H1 (cell line): ENCODE measurements at regions not wholly inside any gene's neighbourhood (a gene's known extent, or its start where the extent isn't known, plus 50 kb on each side); places are given as distances from the start of the nearest gene placed in this dataset.

Experiments used
- CTCF ChIA-PET: fragments of 300-600 bp; sonication (Branson Sonifier 250); formaldehyde crosslinking; loops from one replicate; lab custom pipeline; 2021; ENCODE audit not compliant: partially characterized antibody; lab: Charles Lee
- POLR2A ChIA-PET: fragments of 300-600 bp; sonication (Branson Sonifier 250); formaldehyde crosslinking; loops from one replicate; lab custom pipeline; 2021; ENCODE audit warnings: inconsistent platforms; ENCODE audit not compliant: partially characterized antibody; lab: Charles Lee
- DNase-seq, 2 experiments: peaks; one replicate each; pipeline versions ENCODE4 v3.0.0 to v3.0.0-alpha.2; 2010 to 2022; ENCODE audit warnings: low spot score in 2 of 2, low read depth in 1 of 2, mixed read lengths in 1 of 2
- FAIRE-seq: peaks from 2 replicates; lab custom pipeline; 2011; peaks lifted over from hg19 to GRCh38; lab: Jason Lieb, UNC
- H2AFZ ChIP-seq: 2 replicates; pipeline ENCODE4 v1.8.1; 2012; ENCODE audit warnings: low read length, inconsistent platforms
- H2AK5ac ChIP-seq: 2 replicates; pipeline ENCODE4 v1.6.1; 2013; ENCODE audit warnings: low read depth, low read length
- H2BK120ac ChIP-seq: replicated peaks from 2 replicates; pipeline ENCODE3; 2013; ENCODE audit warnings: low read depth, low read length, inconsistent platforms
- H2BK12ac ChIP-seq: 2 replicates; pipeline ENCODE4 v1.6.1; 2013; ENCODE audit warnings: low read depth, low read length
- H2BK15ac ChIP-seq: 2 replicates; pipeline ENCODE4 v1.6.1; 2013; ENCODE audit warnings: low read length
- H2BK20ac ChIP-seq: 2 replicates; pipeline ENCODE4 v1.6.1; 2013; ENCODE audit warnings: low read length
- H2BK5ac ChIP-seq: 2 replicates; pipeline ENCODE4 v1.6.1; 2013; ENCODE audit warnings: low read depth, low read length
- H3K14ac ChIP-seq: 2 replicates; pipeline ENCODE4 v1.6.1; 2013; ENCODE audit warnings: inconsistent platforms; ENCODE audit not compliant: insufficient read length
- H3K18ac ChIP-seq: 2 replicates; pipeline ENCODE4 v1.6.1; 2013; ENCODE audit warnings: low read length; ENCODE audit errors: extremely low read depth
- H3K23ac ChIP-seq: 2 replicates; pipeline ENCODE4 v1.6.1; 2013; ENCODE audit warnings: inconsistent platforms; ENCODE audit not compliant: insufficient read length
- H3K23me2 ChIP-seq: 2 replicates; pipeline ENCODE4 v1.6.1; 2013; ENCODE audit warnings: low read depth, low read length
- H3K27ac ChIP-seq: 2 replicates; pipeline ENCODE4 v1.6.1; 2011; ENCODE audit warnings: low read depth, low read length, inconsistent platforms
- H3K27me3 ChIP-seq, 4 experiments: replicated peaks in 1 of 4; 1 replicate in 1 of 4; 2 replicates in 3 of 4; pipeline versions ENCODE4 v1.6.1 to v1.8.1; 2011 to 2013; ENCODE audit warnings: low read length in 3 of 4, mild to moderate bottlenecking in 3 of 4, inconsistent platforms in 2 of 4, mixed read lengths in 2 of 4, moderate library complexity in 1 of 4; ENCODE audit not compliant: control insufficient read depth in 3 of 4, insufficient read depth in 3 of 4; ENCODE audit errors: extremely low read depth in 1 of 4
- H3K36me3 ChIP-seq, 4 experiments: 2 replicates each; pipeline versions ENCODE4 v1.6.1 to v1.8.1; 2011 to 2013; ENCODE audit warnings: mild to moderate bottlenecking in 4 of 4, low read length in 3 of 4, moderate library complexity in 2 of 4, control low read depth in 1 of 4, inconsistent platforms in 1 of 4; ENCODE audit not compliant: insufficient read depth in 4 of 4, control insufficient read depth in 2 of 4
- H3K4ac ChIP-seq: replicated peaks from 2 replicates; pipeline ENCODE3; 2013; ENCODE audit warnings: low read length, low read depth, mixed read lengths, inconsistent platforms; ENCODE audit not compliant: insufficient read length
- H3K4me1 ChIP-seq, 4 experiments: replicated peaks in 1 of 4; 1 replicate in 1 of 4; 2 replicates in 3 of 4; pipeline versions ENCODE4 v1.6.1 to v1.8.1; 2011 to 2013; ENCODE audit warnings: low read length in 3 of 4, inconsistent platforms in 2 of 4, mixed read lengths in 1 of 4; ENCODE audit not compliant: insufficient read depth in 4 of 4, control insufficient read depth in 3 of 4
- H3K4me2 ChIP-seq, 2 experiments: 2 replicates each; pipeline versions ENCODE4 v1.6.1 to v1.8.1; 2011 to 2013; ENCODE audit warnings: low read depth in 2 of 2, low read length in 2 of 2, control low read depth in 1 of 2, inconsistent platforms in 1 of 2, mild to moderate bottlenecking in 1 of 2; ENCODE audit not compliant: insufficient read depth in 1 of 2
- H3K4me3 ChIP-seq, 4 experiments: fragments of 200-600, 300-600 bp in 1 of 4; sonication (generic), shearing (Covaris generic), sonication (Bioruptor Twin) in 1 of 4; 2 replicates each; pipeline versions ENCODE4 v1.5.1 to v1.8.1; 2011 to 2016; ENCODE audit warnings: low read length in 4 of 4, low read depth in 3 of 4, control low read depth in 2 of 4, inconsistent platforms in 2 of 4, mild to moderate bottlenecking in 2 of 4, mixed read lengths in 1 of 4, moderate library complexity in 1 of 4; ENCODE audit not compliant: insufficient read depth in 2 of 4; ENCODE audit errors: extremely low read depth in 1 of 4
- H3K56ac ChIP-seq: replicated peaks from 2 replicates; pipeline ENCODE3; 2013; ENCODE audit warnings: low read depth, mild to moderate bottlenecking, mixed read lengths, low read length, inconsistent platforms; ENCODE audit not compliant: insufficient read length
- H3K79me1 ChIP-seq: 2 replicates; pipeline ENCODE4 v1.6.1; 2013; ENCODE audit warnings: low read depth, low read length, control low read depth
- H3K79me2 ChIP-seq, 2 experiments: 2 replicates each; pipeline versions ENCODE4 v1.6.1 to v1.8.1; 2012 to 2013; ENCODE audit warnings: low read length in 2 of 2, mild to moderate bottlenecking in 2 of 2, inconsistent platforms in 1 of 2; ENCODE audit not compliant: insufficient read depth in 2 of 2, control insufficient read depth in 1 of 2
- H3K9ac ChIP-seq, 4 experiments: replicated peaks in 1 of 4; 1 replicate in 1 of 4; 2 replicates in 3 of 4; pipeline versions ENCODE4 v1.6.1 to v1.8.1; 2011 to 2013; ENCODE audit warnings: low read depth in 3 of 4, low read length in 3 of 4, control low read depth in 2 of 4, mild to moderate bottlenecking in 2 of 4, moderate library complexity in 2 of 4, inconsistent platforms in 1 of 4; ENCODE audit errors: extremely low read depth in 1 of 4
- H3K9me3 ChIP-seq, 2 experiments: 2 replicates each; pipeline versions ENCODE4 v1.6.1 to v1.8.1; 2012 to 2013; ENCODE audit warnings: mild to moderate bottlenecking in 2 of 2, moderate library complexity in 2 of 2, control low read depth in 1 of 2, inconsistent platforms in 1 of 2, low read depth in 1 of 2, low read length in 1 of 2, mixed read lengths in 1 of 2; ENCODE audit not compliant: insufficient read depth in 2 of 2
- H4K20me1 ChIP-seq, 2 experiments: replicated peaks in 1 of 2; 2 replicates each; pipeline versions ENCODE3 to v1.8.1; 2011 to 2013; ENCODE audit warnings: inconsistent platforms in 2 of 2, low read length in 2 of 2, mild to moderate bottlenecking in 1 of 2; ENCODE audit not compliant: insufficient read depth in 2 of 2, control insufficient read depth in 1 of 2
- H4K5ac ChIP-seq: 2 replicates; pipeline ENCODE4 v1.6.1; 2013; ENCODE audit warnings: low read length, low read depth, mixed read lengths, inconsistent platforms; ENCODE audit not compliant: insufficient read length
- H4K8ac ChIP-seq: 2 replicates; pipeline ENCODE4 v1.8.0; 2013; ENCODE audit warnings: mild to moderate bottlenecking, moderate library complexity, low read length, inconsistent platforms; ENCODE audit not compliant: insufficient read depth; ENCODE audit errors: extremely low read depth
- H4K91ac ChIP-seq: replicated peaks from 2 replicates; pipeline ENCODE3; 2013; ENCODE audit warnings: low read length, mixed read lengths, inconsistent platforms; ENCODE audit not compliant: insufficient read length
- POLR2AphosphoS5 ChIP-seq: IDR thresholded peaks from 2 replicates; pipeline ENCODE4 v1.6.1; 2011; ENCODE audit warnings: low read depth, low read length
- RBBP5 ChIP-seq: IDR thresholded peaks from 2 replicates; pipeline ENCODE4 v1.7.1; 2012; ENCODE audit warnings: low read depth, mild to moderate bottlenecking, inconsistent platforms, low read length, moderate library complexity, borderline replicate concordance
- RFX5 ChIP-seq: IDR thresholded peaks from 2 replicates; pipeline ENCODE4 v1.6.1; 2011; ENCODE audit warnings: low read depth, low read length, improper control_type of control experiment, borderline replicate concordance
- SIN3A ChIP-seq, 2 experiments: IDR thresholded peaks in 1 of 2; conservative IDR thresholded peaks in 1 of 2; 2 replicates each; pipeline ENCODE4 v1.6.1; 2011 to 2012; ENCODE audit warnings: low read length in 2 of 2, improper control_type of control experiment in 1 of 2, low read depth in 1 of 2, mild to moderate bottlenecking in 1 of 2
- TCF12 ChIP-seq: IDR thresholded peaks from 2 replicates; pipeline ENCODE4 v1.6.1; 2011; ENCODE audit warnings: low read depth, mild to moderate bottlenecking, low read length
- WGBS, 2 experiments: shearing (Covaris generic) in 1 of 2; methylation state at CpG; one replicate each; pipeline versions ENCODE4 v1.1.6 to v1.1.7; 2013 to 2015; ENCODE audit warnings: low lambda C conversion rate in 2 of 2, mixed read lengths in 2 of 2, inconsistent platforms in 1 of 2, low coverage in 1 of 2, missing lambda C conversion rate in 1 of 2; ENCODE audit not compliant: insufficient replicate concordance in 2 of 2, insufficient coverage in 1 of 2, insufficient read length in 1 of 2; ENCODE audit errors: extremely low coverage in 1 of 2, missing lambda C conversion rate in 1 of 2; 5-methylcytosine and 5-hydroxymethylcytosine counted together

GRCh38 chr12:42935090-42935489 is 345.5 kb upstream of the PRICKLE1 start:
- H3K27me3 ChIP-seq, result no peaks in the 10 kb centered on the region
- H3K4ac ChIP-seq, result no peak overlapping the region
- no peaks in the 10 kb centered on the region for H3K79me2 ChIP-seq
- H2AK5ac ChIP-seq, result no peak overlapping the region
- no peak overlapping the region for H2BK15ac ChIP-seq
- CTCF ChIA-PET, result no interaction called here
- H3K18ac ChIP-seq, result no peak overlapping the region
- H4K20me1 ChIP-seq, result no peaks in the 10 kb centered on the region
- no peak overlapping the region for H2BK20ac ChIP-seq
- no peak for FAIRE-seq
- no peak overlapping the region for H4K91ac ChIP-seq
- TF ChIP-seq RFX5 (no peak), TCF12 (no peak), SIN3A (conservative IDR thresholded peaks at IDR 0.05 in 1 of 2, IDR thresholded peaks at IDR 0.05 in 1 of 2; ENCODE audit: low read depth in 1 of 2, low read length in 2 of 2) (no peak), RBBP5 (no peak), POLR2AphosphoS5 (no peak)
- TF ChIP-seq, all 59 proteins: peak for 0
- no peak overlapping the region for H2BK12ac ChIP-seq
- POLR2A ChIA-PET, result no interaction called here
- no peak overlapping the region for H2BK5ac ChIP-seq
- H3K14ac ChIP-seq, result no peak overlapping the region
- no peak for DNase-seq
- 94% methylated on average over 5 of the region's 5 CpGs; no CpG with 5 or more reads in 1 of the 2 experiments for WGBS, 2 experiments
- H3K23me2 ChIP-seq, result no peaks in the 10 kb centered on the region
- no peak overlapping the region for H3K56ac ChIP-seq
- no peak overlapping the region for H4K8ac ChIP-seq
- no peak overlapping the region for H3K27ac ChIP-seq
- H4K5ac ChIP-seq, result no peak overlapping the region
- no peak overlapping the region for H2BK120ac ChIP-seq
- H3K4me1 ChIP-seq, result no peaks in the 10 kb centered on the region
- peaks cover 0 to 3% of the 10 kb centered on the region in 2 experiments; a peak in 1 of 4 replicates for H3K9me3 ChIP-seq
- H3K23ac ChIP-seq, result no peak overlapping the region
- no peaks in the 10 kb centered on the region for H3K36me3 ChIP-seq
- H3K9ac ChIP-seq, result no peak overlapping the region
- H3K79me1 ChIP-seq, result no peaks in the 10 kb centered on the region
- H3K4me2 ChIP-seq, result no peak overlapping the region
- H2AFZ ChIP-seq, result no peak overlapping the region
- H3K4me3 ChIP-seq, result no peak overlapping the region
